Activated T-cell treated with anti-CD3 and anti-CD28 coated beads, Interleukin-2, amount 50 U/mL, for 72 hours (primary cell): ENCODE measurements at regions not wholly inside any gene's neighbourhood (a gene's known extent, or its start where the extent isn't known, plus 50 kb on each side); places are given as distances from the start of the nearest gene placed in this dataset.

ENCODE experiments used
- ATAC-seq, 2 donors: fragments of 150-1000 bp; cut with Tn5 transposase; replicated peaks in 1 of 2; 2 replicates each; pipeline ENCODE4 v1.10.0; 2021; ENCODE audit warnings: moderate library complexity in 2 of 2, mild to moderate bottlenecking in 1 of 2
- DNase-seq, 2 donors: peaks; one replicate each; pipeline ENCODE4 v3.0.0; 2021 to 2022; ENCODE audit warnings: mixed read lengths in 1 of 2
- H3K27ac Mint-ChIP-seq: one replicate; pipeline ENCODE4 v1.8.0; 2022; ENCODE audit warnings: mild to moderate bottlenecking, moderate library complexity, mixed read lengths
- H3K27me3 Mint-ChIP-seq: one replicate; pipeline ENCODE4 v1.8.0; 2022; ENCODE audit warnings: low read depth, mixed read lengths
- H3K36me3 Mint-ChIP-seq, 2 donors: one replicate each; pipeline ENCODE4 v1.8.0; 2022; ENCODE audit warnings: mixed read lengths in 2 of 2, mild to moderate bottlenecking in 1 of 2; ENCODE audit not compliant: insufficient read depth in 2 of 2
- H3K4me1 Mint-ChIP-seq: one replicate; pipeline ENCODE4 v1.8.0; 2022; ENCODE audit warnings: low read depth, mixed read lengths
- H3K4me3 Mint-ChIP-seq, 2 donors: one replicate each; pipeline ENCODE4 v1.8.0; 2022; ENCODE audit warnings: mild to moderate bottlenecking in 2 of 2, mixed read lengths in 2 of 2, moderate library complexity in 2 of 2
- H3K9me3 Mint-ChIP-seq, 2 donors: one replicate each; pipeline ENCODE4 v1.8.0; 2022; ENCODE audit warnings: mixed read lengths in 2 of 2

DNA sequence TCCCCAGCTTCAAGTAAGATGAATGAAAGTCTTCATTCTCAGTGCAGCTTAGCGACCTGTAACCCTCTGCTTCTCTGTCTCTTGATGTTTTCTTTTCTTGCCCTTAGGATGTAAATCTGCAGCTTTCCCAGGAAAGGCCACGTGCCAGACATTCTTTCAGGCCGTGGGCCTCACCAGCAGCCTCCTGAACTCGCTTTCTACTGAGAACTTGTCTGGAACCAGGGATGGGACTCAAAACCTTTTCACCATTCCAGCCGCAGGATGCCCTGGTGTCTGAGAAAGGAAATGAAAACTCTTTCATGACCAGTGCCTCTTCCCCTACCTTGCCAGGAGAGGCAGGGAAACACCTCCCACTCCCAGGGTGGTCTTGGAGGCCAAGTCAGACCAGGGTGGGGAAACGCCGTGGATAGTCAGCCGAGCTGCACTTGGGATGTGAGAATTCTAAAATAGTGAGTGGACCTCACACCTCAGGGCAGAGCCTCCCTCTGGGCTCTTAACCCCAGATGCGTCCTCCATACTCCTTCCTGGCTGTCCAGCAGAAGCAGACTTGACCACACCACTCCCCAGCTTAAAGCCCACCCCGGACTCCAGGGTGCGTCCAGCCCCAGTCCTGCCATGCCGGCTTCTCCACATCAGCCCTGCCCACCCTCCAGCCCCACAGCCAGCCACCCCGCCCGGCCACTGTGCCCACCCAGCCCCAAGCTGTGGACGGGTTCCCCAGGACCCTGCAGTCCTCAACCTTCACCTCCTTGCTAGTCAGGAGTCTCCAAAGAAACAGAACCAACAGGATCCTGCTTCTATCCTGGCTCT, 115.5 kb downstream of the TWIST2 start:
- DNase-seq (no peak), ATAC-seq (no peak)
- Mint-ChIP-seq H3K4me3 (no peak overlapping the region), H3K4me1 (no peaks in the 10 kb centered on the region), H3K27me3 (peaks cover 13% of the 10 kb centered on the region), H3K27ac (no peak overlapping the region), H3K36me3 (no peaks in the 10 kb centered on the region), H3K9me3 (no peaks in the 10 kb centered on the region)

DNA sequence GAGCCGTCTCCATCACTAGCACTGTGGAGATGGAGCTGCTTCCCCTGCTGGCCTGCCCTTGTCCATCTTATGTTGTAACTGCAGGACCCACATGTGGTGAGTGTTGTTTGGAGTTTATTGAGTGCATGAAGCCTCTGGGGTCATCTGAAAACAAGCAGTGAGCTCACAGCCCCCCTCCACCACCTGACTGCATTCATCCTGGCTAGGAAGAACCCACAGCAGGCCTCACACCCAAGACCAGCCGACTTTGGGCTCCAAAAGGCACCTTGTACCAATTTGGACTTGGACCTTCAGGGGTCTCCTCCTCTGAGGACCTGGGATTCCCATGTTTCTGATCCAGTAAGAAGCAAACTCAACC, 116.1 kb downstream of the TWIST2 start:
- H3K9me3 Mint-ChIP-seq, result no peaks in the 10 kb centered on the region
- DNase-seq (no peak), ATAC-seq (no peak)
- no peak overlapping the region for H3K27ac Mint-ChIP-seq
- H3K4me1 Mint-ChIP-seq, result no peaks in the 10 kb centered on the region
- H3K36me3 Mint-ChIP-seq, result no peaks in the 10 kb centered on the region
- peaks cover 11% of the 10 kb centered on the region for H3K27me3 Mint-ChIP-seq
- no peak overlapping the region for H3K4me3 Mint-ChIP-seq

DNA sequence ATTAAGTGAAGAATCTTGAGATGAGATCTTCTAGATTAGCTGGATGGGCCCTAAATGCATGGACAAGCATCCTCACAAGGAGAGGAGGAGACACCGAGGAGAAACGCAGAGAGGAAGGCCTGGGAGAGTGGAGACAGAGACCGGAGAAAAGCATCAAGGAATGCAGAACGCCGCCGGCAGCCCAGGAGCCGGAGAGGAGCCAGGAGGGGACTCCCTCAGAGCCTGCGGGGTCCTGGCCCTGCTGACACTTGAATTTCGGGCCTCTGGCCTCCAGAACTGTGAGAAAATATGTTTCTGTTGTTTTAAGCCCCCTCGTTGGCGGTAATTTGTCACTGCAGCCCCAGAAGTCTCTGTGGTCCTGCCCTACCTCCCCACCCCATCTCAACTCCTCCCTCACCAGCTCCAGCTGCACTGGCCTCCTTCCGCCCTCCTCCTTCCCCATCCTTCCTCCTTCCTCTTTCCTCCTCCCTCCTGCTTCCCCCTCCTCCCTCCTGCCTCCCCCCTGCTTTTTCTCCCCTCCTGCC, 116.7 kb downstream of the TWIST2 start:
- Mint-ChIP-seq H3K36me3 (no peaks in the 10 kb centered on the region), H3K27me3 (peaks cover 6% of the 10 kb centered on the region), H3K4me3 (no peak overlapping the region), H3K9me3 (no peaks in the 10 kb centered on the region), H3K4me1 (no peaks in the 10 kb centered on the region), H3K27ac (no peak overlapping the region)
- DNase-seq (no peak), ATAC-seq (no peak)

DNA sequence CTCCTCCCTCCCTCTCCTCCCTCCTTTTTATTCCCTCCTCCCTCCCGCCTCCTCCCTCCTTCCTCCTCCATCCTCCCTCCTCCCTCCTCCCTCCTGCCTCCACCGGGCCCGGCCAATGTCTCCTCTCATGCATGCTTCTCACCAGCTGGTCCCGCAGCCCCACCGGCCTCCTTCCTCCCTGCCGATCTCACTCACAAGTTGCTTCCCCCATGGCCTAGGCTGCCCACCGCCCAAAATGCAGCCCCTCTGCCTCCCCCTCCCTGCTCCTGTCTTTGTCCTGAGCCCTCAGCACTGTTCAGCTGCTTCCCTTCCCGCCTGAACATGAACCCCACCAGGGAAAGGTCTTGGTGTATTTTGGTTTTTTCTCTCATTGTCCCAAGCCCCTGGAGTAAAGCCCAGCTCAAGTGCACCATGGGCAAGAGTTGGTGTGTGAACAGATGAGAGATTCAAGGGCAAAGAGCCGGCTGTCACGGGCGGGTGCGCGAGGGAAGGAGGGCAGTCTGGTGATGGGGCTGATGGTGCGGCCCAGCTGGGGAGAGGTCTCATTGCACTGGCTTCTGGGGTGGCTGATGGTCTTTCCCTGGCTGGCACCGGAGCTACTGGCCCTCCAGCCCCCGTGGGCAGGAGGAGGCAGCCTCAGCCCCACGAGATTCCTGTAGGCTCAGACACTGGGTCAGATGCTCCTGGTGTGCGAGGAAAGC, 117.6 kb downstream of the TWIST2 start:
- Mint-ChIP-seq H3K27ac (no peak overlapping the region), H3K36me3 (no peaks in the 10 kb centered on the region), H3K4me1 (no peaks in the 10 kb centered on the region), H3K27me3 (peaks cover 6% of the 10 kb centered on the region), H3K9me3 (no peaks in the 10 kb centered on the region), H3K4me3 (no peak overlapping the region)
- ATAC-seq (no peak), DNase-seq (no peak)

DNA sequence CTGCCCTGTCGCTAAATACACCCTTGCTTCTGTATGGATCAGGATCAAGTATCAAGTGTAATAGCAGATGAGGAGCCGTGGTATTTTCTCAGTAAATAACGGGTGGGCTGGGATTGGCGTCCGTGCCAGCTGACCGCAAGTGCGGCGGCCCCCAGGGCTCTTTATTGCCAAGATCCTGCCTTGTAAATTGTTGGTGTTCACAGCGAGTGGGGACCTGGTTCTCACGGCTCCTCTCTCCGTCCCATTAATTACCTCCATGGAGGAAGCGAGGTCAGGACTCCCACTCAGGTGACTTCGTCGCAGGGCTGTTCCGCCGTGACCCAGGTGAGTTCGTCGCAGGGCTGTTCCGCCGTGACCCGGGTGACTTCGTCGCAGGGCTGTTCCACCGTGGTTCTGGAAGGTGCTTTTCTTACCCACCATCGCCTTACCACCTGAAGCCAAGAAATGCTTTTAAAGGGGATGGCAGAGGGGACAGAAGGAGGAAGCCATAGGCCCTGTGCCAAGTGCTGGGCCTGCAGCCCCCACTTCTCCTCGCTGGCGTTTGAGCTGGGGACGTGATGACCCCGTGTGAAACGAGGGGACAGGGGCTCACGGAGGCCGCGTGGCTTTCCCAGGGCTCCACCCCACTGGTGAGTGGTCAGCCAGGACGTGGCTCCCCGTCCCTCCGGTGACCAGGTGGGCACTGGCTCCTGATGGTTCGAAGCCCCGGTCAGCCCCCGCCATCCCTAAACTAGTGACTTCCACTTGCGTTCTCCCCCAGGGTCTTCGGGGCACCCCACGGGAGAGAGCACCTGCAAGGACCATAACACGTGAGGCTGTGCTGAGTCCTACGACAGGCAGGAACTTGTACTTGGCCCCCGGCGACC, 118.4 kb downstream of the TWIST2 start:
- no peak for ATAC-seq
- no peak for DNase-seq

DNA sequence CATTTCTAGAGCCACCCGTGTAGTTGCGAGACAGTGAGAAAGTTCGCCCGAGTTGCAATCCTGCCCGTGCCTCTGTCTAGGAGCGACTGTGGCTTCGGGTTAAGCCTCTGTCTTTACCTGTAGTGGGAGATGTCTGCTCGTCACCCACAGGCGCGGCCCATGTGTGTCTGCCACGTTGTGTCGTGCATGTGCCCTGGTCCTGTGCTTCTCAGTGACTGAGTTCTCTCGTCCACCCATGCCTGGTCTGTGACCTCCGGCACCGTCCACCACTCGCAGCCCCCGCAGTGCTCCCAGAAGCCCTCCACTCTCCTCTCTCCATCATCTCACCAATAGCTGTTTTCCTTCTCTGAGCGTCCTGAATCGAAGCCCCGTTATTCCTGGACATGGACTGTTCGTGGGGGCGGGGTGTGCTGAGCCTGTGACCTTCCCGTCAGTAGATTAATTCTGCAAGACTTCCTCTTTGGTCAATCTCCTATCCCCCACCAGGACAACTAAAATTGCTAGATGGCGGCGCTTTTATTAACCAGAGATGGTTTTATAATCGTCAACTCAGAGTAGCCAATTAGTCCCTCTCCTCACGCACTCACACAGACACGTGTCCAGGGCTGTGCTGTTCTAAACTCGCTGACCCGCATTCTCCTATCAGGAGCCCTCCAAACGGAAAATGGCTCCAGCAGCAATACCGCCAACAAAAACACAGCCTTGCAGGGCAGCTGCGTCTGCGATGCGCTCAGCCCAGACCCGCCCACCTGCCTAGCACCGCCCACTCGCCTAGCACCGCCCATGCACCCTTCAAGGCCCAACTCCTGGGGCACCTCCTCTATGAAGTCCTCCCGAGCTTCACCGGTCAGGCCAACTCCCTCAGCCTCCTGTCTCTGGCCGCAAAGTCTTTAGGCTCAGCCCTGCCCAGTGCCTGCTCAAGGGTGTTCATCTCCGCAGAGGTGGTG, 119.4 kb downstream of the TWIST2 start:
- DNase-seq (no peak), ATAC-seq (no peak)
- H3K4me3 Mint-ChIP-seq, result no peak overlapping the region

More for the DNA sequence above, 118.4 kb downstream of the TWIST2 start:
- no peak overlapping the region for H3K27ac Mint-ChIP-seq
- H3K36me3 Mint-ChIP-seq, result no peaks in the 10 kb centered on the region
- H3K4me1 Mint-ChIP-seq, result no peaks in the 10 kb centered on the region
- H3K4me3 Mint-ChIP-seq, result no peak overlapping the region
- no peaks in the 10 kb centered on the region for H3K9me3 Mint-ChIP-seq
- H3K27me3 Mint-ChIP-seq, result peaks cover 4% of the 10 kb centered on the region

DNA sequence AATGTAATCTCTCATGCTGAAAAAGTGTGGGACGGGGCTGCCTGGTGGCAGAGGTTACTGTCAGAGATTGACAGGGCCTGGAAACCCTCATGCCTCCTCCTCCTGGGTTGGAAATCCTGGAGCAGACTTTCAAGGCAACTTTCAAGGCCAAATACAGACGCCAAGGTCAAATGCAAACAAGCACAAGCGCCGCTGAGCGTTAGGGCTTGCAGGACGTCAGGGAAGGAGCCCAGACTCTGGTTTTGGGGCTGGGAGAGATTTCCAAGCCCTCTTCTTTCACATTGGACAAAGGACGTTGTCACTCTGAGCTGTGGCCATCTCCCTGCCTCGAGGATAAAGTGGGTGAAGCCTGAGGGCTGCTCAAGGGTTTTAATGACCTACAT, 120.1 kb downstream of the TWIST2 start:
- Mint-ChIP-seq H3K36me3 (no peaks in the 10 kb centered on the region), H3K9me3 (no peaks in the 10 kb centered on the region), H3K4me3 (no peak overlapping the region), H3K27ac (no peak overlapping the region), H3K27me3 (no peaks in the 10 kb centered on the region), H3K4me1 (no peaks in the 10 kb centered on the region)
- ATAC-seq, result no peak
- DNase-seq, result no peak

More for the DNA sequence above, 119.4 kb downstream of the TWIST2 start:
- no peaks in the 10 kb centered on the region for H3K9me3 Mint-ChIP-seq
- H3K27ac Mint-ChIP-seq, result no peak overlapping the region
- no peaks in the 10 kb centered on the region for H3K36me3 Mint-ChIP-seq
- no peaks in the 10 kb centered on the region for H3K4me1 Mint-ChIP-seq
- no peaks in the 10 kb centered on the region for H3K27me3 Mint-ChIP-seq

DNA sequence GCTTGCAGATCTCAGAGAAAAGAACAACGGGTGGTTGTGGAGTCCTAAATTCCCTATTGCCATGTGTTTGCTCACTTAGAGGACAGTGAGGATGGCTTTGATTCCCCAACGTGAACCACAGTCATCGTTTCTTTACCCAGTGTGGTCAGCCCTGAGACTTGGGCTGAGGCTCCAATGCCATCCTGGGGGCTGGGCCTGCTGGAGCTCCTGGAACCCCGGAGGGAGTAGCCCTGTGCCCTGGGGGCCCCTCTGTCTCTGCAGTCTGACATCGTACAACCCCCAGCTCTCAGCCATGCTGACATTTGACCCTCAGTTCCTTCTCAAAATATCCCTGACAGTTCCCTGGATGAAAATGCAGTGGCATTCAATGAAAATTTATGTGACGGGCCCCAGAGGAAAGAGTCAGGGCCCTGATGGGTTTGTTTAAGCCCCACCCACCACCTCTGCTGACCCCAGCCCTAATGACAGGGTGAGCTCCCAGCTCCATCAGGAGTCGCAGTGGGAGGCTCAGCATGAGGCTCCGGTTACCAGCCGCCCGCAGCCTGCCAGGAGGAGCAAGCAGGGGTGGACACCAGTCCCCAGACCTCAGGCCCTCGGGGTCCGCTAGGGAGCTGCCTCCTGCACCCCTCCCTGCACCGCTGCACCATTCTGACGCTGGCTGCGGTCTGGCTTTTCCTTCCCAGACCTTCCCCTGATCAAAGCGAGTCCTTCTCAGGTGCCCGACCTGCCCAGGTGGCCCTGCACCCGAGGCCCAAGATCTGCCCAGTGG, 120.9 kb downstream of the TWIST2 start:
- no peaks in the 10 kb centered on the region for H3K27me3 Mint-ChIP-seq
- ATAC-seq (no peak), DNase-seq (no peak)
- H3K36me3 Mint-ChIP-seq, result no peaks in the 10 kb centered on the region
- no peak overlapping the region for H3K27ac Mint-ChIP-seq
- no peak overlapping the region for H3K4me3 Mint-ChIP-seq
- H3K9me3 Mint-ChIP-seq, result no peaks in the 10 kb centered on the region
- no peaks in the 10 kb centered on the region for H3K4me1 Mint-ChIP-seq

DNA sequence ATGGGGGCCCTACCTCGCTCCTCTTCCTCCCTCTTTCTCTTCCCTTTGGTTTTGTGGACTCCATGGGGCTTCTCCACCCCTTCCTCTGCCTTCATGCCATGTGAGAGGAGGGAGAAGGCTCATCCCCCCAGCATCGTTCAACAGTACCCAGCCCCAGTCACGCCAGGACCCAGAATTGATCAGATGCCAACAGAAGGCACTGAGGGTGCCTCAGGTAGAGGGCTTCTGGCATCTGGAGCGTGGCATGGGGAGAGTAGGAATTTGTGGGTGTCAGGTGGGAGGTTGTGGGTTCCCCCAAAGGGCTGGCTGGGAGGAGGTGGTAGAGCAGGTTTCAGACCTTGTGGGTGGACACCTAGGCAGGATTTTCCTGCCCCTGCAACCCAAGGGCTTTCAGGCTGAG, 122.0 kb downstream of the TWIST2 start:
- no peak for DNase-seq
- H3K4me3 Mint-ChIP-seq, result no peak overlapping the region
- no peak overlapping the region for H3K27ac Mint-ChIP-seq
- peaks cover 3% of the 10 kb centered on the region for H3K27me3 Mint-ChIP-seq
- H3K9me3 Mint-ChIP-seq, result peaks cover 0 to under 1% of the 10 kb centered on the region in 2 donors
- no peaks in the 10 kb centered on the region for H3K4me1 Mint-ChIP-seq
- no peaks in the 10 kb centered on the region for H3K36me3 Mint-ChIP-seq
- no peak for ATAC-seq

DNA sequence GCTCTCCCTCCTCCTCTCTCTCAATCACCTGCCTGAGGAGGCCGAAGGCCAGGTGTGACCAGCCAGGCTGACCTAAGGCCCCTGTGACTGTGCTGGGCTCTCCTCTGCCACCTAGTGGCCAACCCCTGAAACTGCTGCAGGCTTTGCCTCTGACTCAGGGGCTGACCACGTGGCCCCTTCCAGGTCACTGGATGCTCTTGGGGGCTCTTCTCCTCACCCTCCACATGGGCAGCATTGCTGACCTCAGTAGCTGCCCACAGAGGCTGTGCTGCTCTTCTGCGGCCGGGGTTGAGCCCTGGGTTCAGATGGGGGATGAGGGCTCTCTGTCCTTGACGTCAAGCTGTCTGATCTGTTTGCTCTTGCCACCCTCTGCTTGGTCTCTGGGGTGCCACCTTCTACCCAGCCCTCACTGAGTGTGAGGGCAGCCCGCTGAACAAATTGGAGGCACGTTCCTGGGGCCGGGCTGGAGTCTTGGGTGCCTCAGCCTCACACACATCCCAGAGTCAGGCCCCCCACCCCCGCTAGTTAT, 122.7 kb downstream of the TWIST2 start:
- Mint-ChIP-seq H3K27me3 (peaks cover 10% of the 10 kb centered on the region), H3K36me3 (no peaks in the 10 kb centered on the region), H3K4me3 (no peak overlapping the region), H3K9me3 (peaks cover 3 to 4% of the 10 kb centered on the region in 2 donors), H3K4me1 (no peaks in the 10 kb centered on the region), H3K27ac (no peak overlapping the region)
- DNase-seq (peak; percentile 36 to 62), ATAC-seq (peak; percentile 41 to 73)

DNA sequence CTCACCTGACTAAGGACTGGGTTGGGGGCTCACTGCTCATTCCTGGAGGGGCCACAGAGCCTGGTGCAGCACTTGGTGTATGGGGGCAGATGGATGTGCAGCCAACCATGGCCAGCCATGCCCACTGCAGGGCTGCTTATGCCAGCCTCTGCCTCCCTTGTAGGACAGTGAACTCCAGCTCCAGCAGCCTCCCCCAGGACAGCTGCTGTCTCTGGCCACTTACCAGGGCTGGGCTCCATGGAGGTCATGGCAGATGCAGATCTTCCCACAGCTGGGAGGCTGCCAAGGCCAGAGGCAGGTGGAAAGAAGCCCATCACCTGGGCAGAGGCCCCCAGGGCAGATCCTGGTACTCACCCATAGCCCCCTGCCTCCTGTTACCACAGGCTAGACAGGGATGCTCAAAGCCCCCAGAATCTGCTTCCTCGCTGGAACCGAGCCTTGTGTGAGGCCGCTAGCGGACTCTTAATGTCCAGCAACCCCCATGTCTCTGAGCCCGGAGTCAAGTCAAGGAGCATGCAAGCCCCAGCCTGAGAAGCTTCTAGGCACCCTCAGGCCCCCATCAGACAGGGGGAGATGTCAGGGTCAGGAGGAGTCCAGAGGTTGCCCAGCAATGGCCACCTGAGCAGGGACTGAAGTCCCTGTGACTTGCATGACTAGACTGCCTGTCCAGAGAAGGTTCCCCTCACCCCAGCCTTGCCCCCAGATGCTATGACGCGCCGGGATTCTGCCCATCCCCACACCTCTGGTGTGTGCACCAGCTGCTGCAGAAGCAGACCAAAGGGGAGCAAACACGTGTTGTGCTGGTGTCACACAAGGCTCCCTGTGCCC, 123.6 kb downstream of the TWIST2 start:
- ATAC-seq (no peak), DNase-seq (no peak)
- H3K27ac Mint-ChIP-seq, result no peak overlapping the region
- H3K4me3 Mint-ChIP-seq, result no peak overlapping the region
- H3K9me3 Mint-ChIP-seq, result peaks cover 5 to 6% of the 10 kb centered on the region in 2 donors
- H3K36me3 Mint-ChIP-seq, result no peaks in the 10 kb centered on the region
- peaks cover 11% of the 10 kb centered on the region for H3K27me3 Mint-ChIP-seq
- H3K4me1 Mint-ChIP-seq, result no peaks in the 10 kb centered on the region
